IMR-90 (cell line): ENCODE measurements at regions not wholly inside any gene's neighbourhood (a gene's known extent, or its start where the extent isn't known, plus 50 kb on each side); places are given as distances from the start of the nearest gene placed in this dataset.

ENCODE experiments used
- ATAC-seq: fragments of 200-7000 bp; cut with Tn5 transposase; 2 replicates; pipeline ENCODE4 v1.9.1; 2020; ENCODE audit warnings: low read depth, mild to moderate bottlenecking, moderate library complexity
- BruUV-seq: library from RNA; stranded (reverse); fragments of 400-500 nt; replicated peaks from 2 replicates; lab custom pipeline; 2021; lab: Mats Ljungman, UMichigan
- CTCF ChIA-PET: fragments of 300-600 bp; formaldehyde crosslinking; extraction: SDS; loops from one replicate; lab custom pipeline; 2021; ENCODE audit warnings: antibody characterized with exemption; lab: Yijun Ruan, JAX
- POLR2A ChIA-PET: fragments of 300-600 bp; sonication (Branson Sonifier 250); formaldehyde crosslinking; loops from one replicate; lab custom pipeline; 2022; ENCODE audit warnings: antibody characterized with exemption; ENCODE audit not compliant: unreplicated experiment; lab: Charles Lee
- DNase-seq: peaks from one replicate; pipeline ENCODE4 v3.0.0; 2013
- H2AFZ ChIP-seq: replicated peaks from 2 replicates; pipeline ENCODE3; 2013; ENCODE audit warnings: low read length, mild to moderate bottlenecking; ENCODE audit not compliant: poor library complexity
- H2AK5ac ChIP-seq: 2 replicates; pipeline ENCODE4 v1.6.1; 2013; ENCODE audit warnings: low read depth, low read length, inconsistent platforms
- H2AK9ac ChIP-seq: replicated peaks from 2 replicates; pipeline ENCODE3; 2013; ENCODE audit warnings: mild to moderate bottlenecking, low read depth, low read length, moderate library complexity; ENCODE audit not compliant: poor library complexity
- H2BK120ac ChIP-seq: 2 replicates; pipeline ENCODE4 v1.6.1; 2013; ENCODE audit warnings: low read depth, low read length, inconsistent platforms
- H2BK15ac ChIP-seq: 3 replicates; pipeline ENCODE4 v1.6.1; 2013; ENCODE audit warnings: low read depth, low read length, inconsistent platforms
- H2BK20ac ChIP-seq: 2 replicates; pipeline ENCODE4 v1.6.1; 2013; ENCODE audit warnings: low read depth, mild to moderate bottlenecking, inconsistent platforms, low read length, moderate library complexity
- H2BK5ac ChIP-seq: 2 replicates; pipeline ENCODE4 v1.6.1; 2013; ENCODE audit warnings: mild to moderate bottlenecking, low read depth, low read length, inconsistent platforms; ENCODE audit not compliant: poor library complexity, severe bottlenecking
- H3K14ac ChIP-seq: replicated peaks from 2 replicates; pipeline ENCODE4 v1.6.1; 2013; ENCODE audit warnings: low read depth, low read length, inconsistent platforms
- H3K18ac ChIP-seq: 2 replicates; pipeline ENCODE4 v1.6.1; 2013; ENCODE audit warnings: low read depth, low read length, control low read depth
- H3K23ac ChIP-seq: 2 replicates; pipeline ENCODE4 v1.6.1; 2013; ENCODE audit warnings: low read depth, low read length, inconsistent platforms
- H3K27ac ChIP-seq: 2 replicates; pipeline ENCODE4 v1.5.1; 2013; ENCODE audit warnings: mild to moderate bottlenecking, control low read depth, low read length; ENCODE audit not compliant: insufficient read depth
- H3K27me3 ChIP-seq: 2 replicates; pipeline ENCODE4 v1.6.1; 2013; ENCODE audit warnings: low read length; ENCODE audit not compliant: control insufficient read depth, insufficient read depth
- H3K36me3 ChIP-seq: 2 replicates; pipeline ENCODE4 v1.6.1; 2013; ENCODE audit warnings: low read length, mixed read lengths; ENCODE audit not compliant: control insufficient read depth, insufficient read depth
- H3K4ac ChIP-seq: 2 replicates; pipeline ENCODE4 v1.6.1; 2013; ENCODE audit warnings: low read depth, low read length, inconsistent platforms
- H3K4me1 ChIP-seq: 2 replicates; pipeline ENCODE4 v1.6.1; 2013; ENCODE audit warnings: low read length, mixed read lengths; ENCODE audit not compliant: control insufficient read depth, insufficient read depth
- H3K4me2 ChIP-seq: 2 replicates; pipeline ENCODE4 v1.6.1; 2013; ENCODE audit warnings: low read depth, mild to moderate bottlenecking, control low read depth, low read length, moderate library complexity
- H3K4me3 ChIP-seq: 2 replicates; pipeline ENCODE4 v1.5.1; 2013; ENCODE audit warnings: low read depth, mild to moderate bottlenecking, control low read depth, low read length, moderate library complexity; ENCODE audit not compliant: insufficient read depth
- H3K56ac ChIP-seq: 2 replicates; pipeline ENCODE4 v1.6.1; 2013; ENCODE audit warnings: low read length, inconsistent platforms; ENCODE audit not compliant: insufficient read depth; ENCODE audit errors: extremely low read depth
- H3K79me1 ChIP-seq, 2 experiments: 2 replicates each; pipeline ENCODE4 v1.6.1; 2013; ENCODE audit warnings: low read length in 2 of 2, inconsistent platforms in 1 of 2, low read depth in 1 of 2
- H3K9ac ChIP-seq: 2 replicates; pipeline ENCODE4 v1.6.1; 2013; ENCODE audit warnings: low read depth, low read length, control low read depth
- H3K9me1 ChIP-seq: 2 replicates; pipeline ENCODE4 v1.6.1; 2013; ENCODE audit warnings: low read length, inconsistent platforms; ENCODE audit not compliant: insufficient read depth
- H3K9me3 ChIP-seq: 2 replicates; pipeline ENCODE4 v1.6.1; 2013; ENCODE audit warnings: low read length; ENCODE audit not compliant: control insufficient read depth, insufficient read depth
- H4K20me1 ChIP-seq: 2 replicates; pipeline ENCODE4 v1.6.1; 2013; ENCODE audit warnings: low read length, inconsistent platforms; ENCODE audit not compliant: insufficient read depth
- H4K5ac ChIP-seq: 2 replicates; pipeline ENCODE4 v1.6.1; 2013; ENCODE audit warnings: mild to moderate bottlenecking, low read depth, low read length, control low read depth
- H4K8ac ChIP-seq, 2 experiments: 2 replicates each; pipeline ENCODE4 v1.6.1; 2013; ENCODE audit warnings: low read depth in 2 of 2, low read length in 2 of 2, control low read depth in 1 of 2, inconsistent platforms in 1 of 2
- H4K91ac ChIP-seq: 2 replicates; pipeline ENCODE4 v1.6.1; 2013; ENCODE audit warnings: low read depth, low read length, inconsistent platforms; ENCODE audit not compliant: insufficient read depth
- CHD1 ChIP-seq: IDR thresholded peaks from 2 replicates; pipeline ENCODE4 v1.6.1; 2012; ENCODE audit warnings: low read depth, low read length, improper control_type of control experiment
- CTCF ChIP-seq: conservative IDR thresholded peaks from 2 replicates; pipeline ENCODE4 v1.5.1; 2012; ENCODE audit warnings: mild to moderate bottlenecking, low read depth, low read length, improper control_type of control experiment
- ELK1 ChIP-seq: fragments of 150-350 bp; IDR thresholded peaks from 2 replicates; pipeline ENCODE4 v1.6.1; 2016; ENCODE audit warnings: low read depth, mild to moderate bottlenecking, low read length, moderate library complexity, borderline replicate concordance
- FOS ChIP-seq: fragments of 150-350 bp; IDR thresholded peaks from 2 replicates; pipeline ENCODE4 v1.6.1; 2016; ENCODE audit warnings: low read depth, low read length
- MAZ ChIP-seq: IDR thresholded peaks from 2 replicates; pipeline ENCODE4 v1.6.1; 2012; ENCODE audit warnings: low read depth, mild to moderate bottlenecking, low read length, improper control_type of control experiment, moderate library complexity, borderline replicate concordance
- RAD21 ChIP-seq: IDR thresholded peaks from 2 replicates; pipeline ENCODE4 v1.6.1; 2012; ENCODE audit warnings: low read length, improper control_type of control experiment
- USF2 ChIP-seq: fragments of 150-350 bp; IDR thresholded peaks from 2 replicates; pipeline ENCODE4 v1.6.1; 2017; ENCODE audit warnings: mild to moderate bottlenecking, antibody characterized with exemption, low read length, low read depth
- WGBS, 2 experiments: methylation state at CpG; one replicate each; pipeline versions ENCODE4 v1.1.5 to v1.1.7; 2013; ENCODE audit warnings: missing lambda C conversion rate in 2 of 2; ENCODE audit not compliant: insufficient read length in 1 of 2; ENCODE audit errors: extremely low coverage in 2 of 2; 5-methylcytosine and 5-hydroxymethylcytosine counted together
- dilution Hi-C: fragments of 300-500 bp; cut with HindIII; formaldehyde crosslinking; loops from one replicate; pipeline ENCODE4 v1.14.3; 2018; ENCODE audit warnings: low sequenced_read_pairs; ENCODE audit not compliant: unreplicated experiment
- in situ Hi-C: fragments of 300-500 bp; cut with MboI; formaldehyde crosslinking; loops from 3 replicates; pipeline ENCODE4 v1.14.3; 2019; ENCODE audit warnings: low sequenced_read_pairs, inconsistent platforms, mixed read lengths
- intact Hi-C: fragments of 100-400 bp; cut with micrococcal nuclease; formaldehyde crosslinking; loops from 2 replicates; pipeline ENCODE4 v1.10.0; 2022

- no peak overlapping the region for H3K23ac ChIP-seq
- no TSS peak for BruUV-seq
- no peak overlapping the region for H3K27ac ChIP-seq
- DNase-seq (no peak), ATAC-seq (no peak)
- no peak overlapping the region for H2AK9ac ChIP-seq
- no peak overlapping the region for H4K8ac ChIP-seq
- no peaks in the 10 kb centered on the region for H3K79me1 ChIP-seq
- H2AK5ac ChIP-seq, result no peak overlapping the region
- POLR2A ChIA-PET, result no interaction called here
- H4K20me1 ChIP-seq, result no peaks in the 10 kb centered on the region
- peaks cover 3% of the 10 kb centered on the region; the same call in 1 of the 2 replicates for H3K9me1 ChIP-seq
- no peaks in the 10 kb centered on the region for H3K36me3 ChIP-seq
- H3K4me3 ChIP-seq, result no peak overlapping the region
- no peak overlapping the region for H3K18ac ChIP-seq
- no peak overlapping the region for H3K4ac ChIP-seq
- intact Hi-C loops, result no loop called here
- H3K4me2 ChIP-seq, result no peak overlapping the region
- no peak overlapping the region for H3K14ac ChIP-seq
- no peak overlapping the region for H2BK5ac ChIP-seq
- H4K91ac ChIP-seq, result no peak overlapping the region
- no peak overlapping the region for H2BK120ac ChIP-seq
- peaks cover 4% of the 10 kb centered on the region; the same call in 1 of the 2 replicates for H3K4me1 ChIP-seq
- in situ Hi-C loops, result no loop called here
- H2AFZ ChIP-seq, result no peak overlapping the region
- no peak overlapping the region for H2BK20ac ChIP-seq
- 60% methylated on average over 1 of the region's 10 CpGs; no CpG with 5 or more reads in 1 of the 2 experiments for WGBS, 2 experiments
- H2BK15ac ChIP-seq, result no peak overlapping the region
- no peak overlapping the region for H4K5ac ChIP-seq
- H3K9me3 ChIP-seq, result no peaks in the 10 kb centered on the region
- no peak overlapping the region for H3K9ac ChIP-seq
- TF ChIP-seq USF2 (no peak), ELK1 (no peak), CHD1 (no peak), RAD21 (no peak), FOS (no peak), CTCF (no peak), MAZ (no peak)
- H3K27me3 ChIP-seq, result peaks cover 4% of the 10 kb centered on the region
- dilution Hi-C loops, result no loop called here
- no peak overlapping the region for H3K56ac ChIP-seq
- CTCF ChIA-PET, result no interaction called here
These were observed 364.4 kb upstream of the ID2 start for GRCh38 chr2:8317418-8317817.
